SK-N-MC (cell line): ENCODE measurements at regions not wholly inside any gene's neighbourhood (a gene's known extent, or its start where the extent isn't known, plus 50 kb on each side); places are given as distances from the start of the nearest gene placed in this dataset.

Source experiments
- FOXP2 ChIP-seq: optimal IDR thresholded peaks from 2 replicates; pipeline ENCODE3; 2011; ENCODE audit warnings: mild to moderate bottlenecking, moderate library complexity; ENCODE audit not compliant: insufficient read depth; ENCODE audit errors: extremely low read length, control extremely low read depth
- POLR2AphosphoS5 ChIP-seq: IDR thresholded peaks from 2 replicates; pipeline ENCODE4 v1.6.1; 2012; ENCODE audit warnings: mild to moderate bottlenecking, low read depth, low read length, borderline replicate concordance

- no peak for TF ChIP-seq POLR2AphosphoS5
- no peak for TF ChIP-seq FOXP2
Measured at GRCh38 chr5:96140084-96140483, 178.4 kb upstream of the ELL2 start.
